Neuronal stem cell (in vitro differentiated cells): ENCODE measurements at regions not wholly inside any gene's neighbourhood (a gene's known extent, or its start where the extent isn't known, plus 50 kb on each side); places are given as distances from the start of the nearest gene placed in this dataset.

Experiments used
- DNase-seq: peaks from one replicate; pipeline ENCODE4 v3.0.0-alpha.2; 2013; ENCODE audit warnings: low spot score
- H2AFZ ChIP-seq: one replicate; pipeline ENCODE4 v1.6.1; 2013; ENCODE audit warnings: mild to moderate bottlenecking, low read length, inconsistent platforms
- H2AK5ac ChIP-seq: 2 replicates; pipeline ENCODE4 v1.6.1; 2013; ENCODE audit warnings: low read depth, mild to moderate bottlenecking, inconsistent platforms, low read length, moderate library complexity, mixed read lengths
- H2BK120ac ChIP-seq: 2 replicates; pipeline ENCODE4 v1.6.1; 2013; ENCODE audit warnings: low read depth, mild to moderate bottlenecking, inconsistent platforms, low read length, moderate library complexity, mixed read lengths
- H2BK12ac ChIP-seq: one replicate; pipeline ENCODE4 v1.6.1; 2013; ENCODE audit warnings: low read length, inconsistent platforms
- H2BK15ac ChIP-seq: 2 replicates; pipeline ENCODE4 v1.6.1; 2013; ENCODE audit warnings: mild to moderate bottlenecking, low read length, inconsistent platforms, mixed read lengths
- H2BK5ac ChIP-seq: one replicate; pipeline ENCODE4 v1.6.1; 2013; ENCODE audit warnings: inconsistent platforms, mild to moderate bottlenecking, low read length, moderate library complexity
- H3K14ac ChIP-seq: one replicate; pipeline ENCODE4 v1.6.1; 2013; ENCODE audit warnings: low read length, inconsistent platforms
- H3K18ac ChIP-seq: 2 replicates; pipeline ENCODE4 v1.6.1; 2013; ENCODE audit warnings: low read length, inconsistent platforms
- H3K23ac ChIP-seq: 2 replicates; pipeline ENCODE4 v1.6.1; 2013; ENCODE audit warnings: low read depth, mild to moderate bottlenecking, mixed read lengths, low read length, inconsistent platforms; ENCODE audit not compliant: poor library complexity
- H3K27ac ChIP-seq: replicated peaks from 3 replicates; pipeline ENCODE4 v1.5.1; 2013; ENCODE audit warnings: low read length, inconsistent platforms
- H3K27me3 ChIP-seq, 3 experiments: 2 replicates each; pipeline ENCODE4 v1.6.1; 2013; ENCODE audit warnings: low read length in 3 of 3, mild to moderate bottlenecking in 2 of 3, inconsistent platforms in 1 of 3, low read depth in 1 of 3, mixed read lengths in 1 of 3, moderate library complexity in 1 of 3; ENCODE audit not compliant: control insufficient read depth in 3 of 3, insufficient read depth in 3 of 3
- H3K36me3 ChIP-seq, 2 donors: replicated peaks in 1 of 2; 2 replicates each; pipeline ENCODE4 v1.6.1; 2013; ENCODE audit warnings: low read length in 2 of 2; ENCODE audit not compliant: control insufficient read depth in 2 of 2, insufficient read depth in 2 of 2
- H3K4ac ChIP-seq: 2 replicates; pipeline ENCODE4 v1.6.1; 2013; ENCODE audit warnings: inconsistent platforms, mild to moderate bottlenecking, low read length, moderate library complexity
- H3K4me1 ChIP-seq, 2 donors: 1 replicate in 1 of 2; 2 replicates in 1 of 2; pipeline ENCODE4 v1.6.1; 2013; ENCODE audit warnings: low read length in 2 of 2, low read depth in 1 of 2; ENCODE audit not compliant: control insufficient read depth in 2 of 2, insufficient read depth in 1 of 2
- H3K4me2 ChIP-seq: one replicate; pipeline ENCODE4 v1.6.1; 2013; ENCODE audit warnings: mild to moderate bottlenecking, low read length, inconsistent platforms; ENCODE audit not compliant: insufficient read depth, poor library complexity, severe bottlenecking
- H3K4me3 ChIP-seq, 2 donors: 2 replicates each; pipeline ENCODE4 v1.5.1; 2013; ENCODE audit warnings: low read length in 2 of 2, mild to moderate bottlenecking in 2 of 2, inconsistent platforms in 1 of 2, moderate library complexity in 1 of 2
- H3K79me1 ChIP-seq: one replicate; pipeline ENCODE4 v1.6.1; 2013; ENCODE audit warnings: low read depth, mild to moderate bottlenecking, inconsistent platforms, low read length, moderate library complexity
- H3K9ac ChIP-seq: one replicate; pipeline ENCODE4 v1.6.1; 2013; ENCODE audit warnings: mild to moderate bottlenecking, low read depth, low read length, inconsistent platforms; ENCODE audit not compliant: poor library complexity
- H3K9me3 ChIP-seq, 2 donors: replicated peaks in 1 of 2; 2 replicates each; pipeline versions ENCODE3 to v1.6.1; 2013; ENCODE audit warnings: low read length in 2 of 2, mild to moderate bottlenecking in 2 of 2, inconsistent platforms in 1 of 2, low read depth in 1 of 2, mixed read lengths in 1 of 2, moderate library complexity in 1 of 2; ENCODE audit not compliant: control insufficient read depth in 2 of 2, insufficient read depth in 1 of 2
- H4K8ac ChIP-seq: one replicate; pipeline ENCODE4 v1.6.1; 2013; ENCODE audit warnings: low read depth, mild to moderate bottlenecking, inconsistent platforms, low read length, moderate library complexity
- H4K91ac ChIP-seq: one replicate; pipeline ENCODE4 v1.6.1; 2013; ENCODE audit warnings: low read length, low read depth, mild to moderate bottlenecking, inconsistent platforms; ENCODE audit not compliant: poor library complexity
- WGBS, 2 donors: extraction: QIAGEN DNeasy Blood & Tissue Kit; methylation state at CpG; one replicate each; pipeline ENCODE4 v1.1.7; 2013; ENCODE audit warnings: missing lambda C conversion rate in 2 of 2, mixed read lengths in 1 of 2; ENCODE audit not compliant: insufficient read length in 2 of 2, insufficient replicate concordance in 1 of 2; ENCODE audit errors: extremely low coverage in 2 of 2; 5-methylcytosine and 5-hydroxymethylcytosine counted together

- Histone ChIP-seq H3K23ac (peak overlapping the region; percentile 38), H2BK5ac (peak overlapping the region; percentile 88), H3K27me3 (peaks cover 0 to 6% (median 0%) of the 10 kb centered on the region in 3 experiments), H2AFZ (peak overlapping the region; percentile 98), H3K4me3 (peak overlapping the region in 1 of 2 donors; percentile 49), H2AK5ac (peak overlapping the region; percentile 73), H3K27ac (peak overlapping the region; percentile 25), H3K79me1 (no peaks in the 10 kb centered on the region), H3K36me3 (no peaks in the 10 kb centered on the region), H3K4ac (no peak overlapping the region), H3K14ac (peak overlapping the region; percentile 95), H4K91ac (no peak overlapping the region), H2BK12ac (peak overlapping the region; percentile 93), H2BK120ac (no peak overlapping the region), H3K9ac (peak overlapping the region; percentile 78), H3K9me3 (no peaks in the 10 kb centered on the region), H2BK15ac (peak overlapping the region; percentile 98), H3K4me1 (peaks cover 20 to 38% of the 10 kb centered on the region in 2 donors), H4K8ac (peak overlapping the region; percentile 98), H3K18ac (peak overlapping the region; percentile 93), H3K4me2 (peak overlapping the region; percentile 30)
- no CpG with 5 or more reads among the region's 11 CpGs for WGBS, 2 donors
- DNase-seq, result peak; percentile 86
Observed at GRCh38 chr11:8328848-8329330, 65.2 kb upstream of the LMO1 start.

DNA sequence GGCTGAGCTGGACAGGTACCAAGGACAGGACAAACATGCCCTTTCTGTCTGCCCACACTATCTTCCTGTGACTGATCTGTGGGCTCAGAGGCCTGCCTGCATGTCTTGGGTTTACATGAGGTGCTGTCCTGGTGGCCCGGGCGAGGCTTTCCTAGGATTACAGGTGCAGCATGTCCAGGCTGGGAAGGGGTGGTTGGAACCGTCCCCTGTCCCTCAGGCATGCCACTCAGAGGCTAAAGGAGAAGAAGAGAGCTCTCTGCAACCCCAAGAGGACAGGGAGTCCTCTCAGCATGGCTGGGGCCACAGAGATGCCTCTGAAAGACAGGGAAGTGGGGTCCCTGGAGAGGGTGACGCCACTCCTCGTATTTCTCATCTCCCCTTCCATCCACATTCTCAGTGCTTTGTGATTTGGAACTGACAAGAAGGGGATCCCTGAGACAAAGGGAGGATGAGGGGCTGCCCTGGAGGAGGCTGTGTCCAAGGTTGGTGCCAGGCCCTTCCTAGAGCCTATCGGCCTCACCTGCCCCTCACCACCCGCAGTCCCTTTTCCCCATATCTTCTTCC, 64.6 kb upstream of the LMO1 start:
- DNase-seq, result no peak
- Histone ChIP-seq H4K8ac (peak overlapping the region; percentile 19), H3K9ac (no peak overlapping the region), H3K23ac (no peak overlapping the region), H3K9me3 (no peaks in the 10 kb centered on the region), H3K4me1 (peaks cover 14 to 35% of the 10 kb centered on the region in 2 donors), H4K91ac (no peak overlapping the region), H3K36me3 (no peaks in the 10 kb centered on the region), H3K27ac (no peak overlapping the region), H2AFZ (no peak overlapping the region), H2BK12ac (no peak overlapping the region), H3K27me3 (peaks cover 0 to 6% (median 0%) of the 10 kb centered on the region in 3 experiments), H3K4me3 (no peak overlapping the region), H3K79me1 (no peaks in the 10 kb centered on the region), H2BK15ac (peak overlapping the region; percentile 73), H3K4ac (peak overlapping the region; percentile 69), H2BK5ac (no peak overlapping the region), H2AK5ac (peak overlapping the region; percentile 40), H2BK120ac (no peak overlapping the region), H3K4me2 (no peak overlapping the region), H3K18ac (peak overlapping the region; percentile 61), H3K14ac (no peak overlapping the region)
- WGBS, 2 donors, result no CpG with 5 or more reads among the region's 7 CpGs

- DNase-seq, result no peak
- H3K4me1 ChIP-seq, result peaks cover 13 to 30% of the 10 kb centered on the region in 2 donors
- no peak overlapping the region for H3K18ac ChIP-seq
- no peak overlapping the region for H2BK12ac ChIP-seq
- no peak overlapping the region for H3K9ac ChIP-seq
- H3K27ac ChIP-seq, result no peak overlapping the region
- no peak overlapping the region for H4K8ac ChIP-seq
- H2BK5ac ChIP-seq, result no peak overlapping the region
- H2AK5ac ChIP-seq, result peak overlapping the region; percentile 16
- H3K27me3 ChIP-seq, result peaks cover 0 to 6% (median 0%) of the 10 kb centered on the region in 3 experiments
- H3K9me3 ChIP-seq, result no peaks in the 10 kb centered on the region
- H3K4me3 ChIP-seq, result no peak overlapping the region
- H3K14ac ChIP-seq, result no peak overlapping the region
- H3K4ac ChIP-seq, result no peak overlapping the region
- H4K91ac ChIP-seq, result no peak overlapping the region
- H3K23ac ChIP-seq, result no peak overlapping the region
- no peak overlapping the region for H2AFZ ChIP-seq
- H3K4me2 ChIP-seq, result no peak overlapping the region
- peak overlapping the region; percentile 32 for H2BK15ac ChIP-seq
- no peaks in the 10 kb centered on the region for H3K79me1 ChIP-seq
- no peaks in the 10 kb centered on the region for H3K36me3 ChIP-seq
- H2BK120ac ChIP-seq, result no peak overlapping the region
- WGBS, 2 donors, result no CpG with 5 or more reads among the region's 3 CpGs
Observed at GRCh38 chr11:8327761-8328192, 64.1 kb upstream of the LMO1 start.

DNA sequence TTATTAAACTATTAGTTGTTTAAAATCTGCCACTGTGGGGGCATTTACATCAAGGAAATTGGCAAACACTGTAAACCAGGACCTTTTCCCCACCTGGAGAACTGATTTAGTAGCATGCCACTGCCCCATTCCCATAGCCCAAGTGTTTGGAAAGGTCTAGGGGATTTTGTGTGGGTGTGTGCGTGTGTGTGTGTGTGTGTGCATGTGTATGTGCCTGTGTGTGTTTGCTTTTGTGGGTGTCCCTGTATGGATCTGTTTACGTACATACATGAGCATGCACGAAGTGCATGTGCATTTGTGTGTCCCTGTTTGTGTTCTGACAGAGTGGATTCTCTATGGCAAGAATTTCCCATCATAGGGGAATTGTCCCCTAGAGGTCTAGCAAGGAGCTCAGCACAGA, 62.7 kb upstream of the LMO1 start:
- no peaks in the 10 kb centered on the region for H3K79me1 ChIP-seq
- whole genome bisulfite sequencing, 2 donors, result no CpG with 5 or more reads among the region's 3 CpGs
- H3K4me2 ChIP-seq, result no peak overlapping the region
- H2BK12ac ChIP-seq, result no peak overlapping the region
- DNase-seq, result no peak
- no peak overlapping the region for H3K4ac ChIP-seq
- no peak overlapping the region for H2AFZ ChIP-seq
- no peak overlapping the region for H2BK5ac ChIP-seq
- H3K9ac ChIP-seq, result no peak overlapping the region
- H3K4me1 ChIP-seq, result peaks cover 13 to 25% of the 10 kb centered on the region in 2 donors
- no peak overlapping the region for H3K27ac ChIP-seq
- H3K14ac ChIP-seq, result no peak overlapping the region
- no peaks in the 10 kb centered on the region for H3K36me3 ChIP-seq
- peaks cover 0 to 6% (median 0%) of the 10 kb centered on the region in 3 experiments for H3K27me3 ChIP-seq
- no peak overlapping the region for H4K8ac ChIP-seq
- H2BK15ac ChIP-seq, result no peak overlapping the region
- H2AK5ac ChIP-seq, result no peak overlapping the region
- H3K23ac ChIP-seq, result no peak overlapping the region
- H3K9me3 ChIP-seq, result no peaks in the 10 kb centered on the region
- H3K4me3 ChIP-seq, result no peak overlapping the region
- H3K18ac ChIP-seq, result no peak overlapping the region
- H4K91ac ChIP-seq, result no peak overlapping the region
- H2BK120ac ChIP-seq, result no peak overlapping the region
